ENCODE measurements at regions not wholly inside any gene's neighbourhood (a gene's known extent, or its start where the extent isn't known, plus 50 kb on each side); places are given as distances from the start of the nearest gene placed in this dataset.

DNA sequence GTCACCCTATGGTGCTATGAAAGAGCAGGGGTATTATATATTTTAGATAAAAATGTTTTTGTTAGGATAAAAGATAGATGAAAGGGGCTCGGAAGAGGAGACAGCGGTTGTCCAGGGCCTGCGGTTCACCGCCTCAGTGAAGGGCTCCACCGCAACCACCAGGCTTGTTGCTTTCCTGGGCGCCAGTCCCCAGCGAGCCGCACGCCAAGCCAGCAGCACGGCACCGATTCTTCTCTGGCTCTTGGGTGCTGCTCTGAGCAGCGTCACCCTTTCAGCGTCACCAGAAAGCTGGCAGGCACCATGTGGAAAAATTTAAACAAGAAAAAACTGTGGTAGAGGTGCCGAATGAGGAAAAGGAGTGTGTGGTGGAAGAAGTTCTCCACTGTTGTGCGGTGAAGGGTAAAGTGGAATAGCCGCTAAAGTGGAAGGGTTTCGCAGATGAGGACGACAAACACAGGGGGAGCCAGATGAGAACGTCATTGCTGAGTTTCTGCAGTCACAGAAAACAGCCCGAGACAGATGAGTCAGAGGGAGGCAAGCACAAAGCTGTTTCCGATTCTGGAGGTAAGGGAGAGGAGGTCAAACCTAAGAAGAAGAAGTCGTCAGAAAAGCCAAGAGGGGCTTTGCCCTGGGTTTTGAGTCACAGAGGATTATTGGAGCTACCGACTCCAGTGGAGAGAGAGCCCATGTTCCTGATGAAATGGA is 569.2 kb downstream of the ZBBX start:
- Histone ChIP-seq H3F3A (ENCODE audit: control insufficient read depth, insufficient read depth) (no peaks in the 10 kb centered on the region), H3K9me3 (ENCODE audit: control insufficient read depth, insufficient read depth, low read length) (no peaks in the 10 kb centered on the region), H3K27ac (ENCODE audit: low read depth, low read length) (no peak overlapping the region), H3K4me1 (ENCODE audit: control insufficient read depth, low read length) (no peaks in the 10 kb centered on the region), H3K4me3 (ENCODE audit: low read length) (no peak overlapping the region), H3K27me3 (ENCODE audit: control insufficient read depth, low read length) (no peaks in the 10 kb centered on the region), H3K36me3 (ENCODE audit: control insufficient read depth, low read length) (no peaks in the 10 kb centered on the region), H3K4me2 (ENCODE audit: low read length) (no peak overlapping the region), H3K79me2 (ENCODE audit: control insufficient read depth, low read length) (no peaks in the 10 kb centered on the region), H3K9me2 (replicated peaks; ENCODE audit: control insufficient read depth, low read length) (no peaks in the 10 kb centered on the region), H4K20me1 (ENCODE audit: control insufficient read depth, insufficient read depth, low read depth, low read length) (no peaks in the 10 kb centered on the region)
- TF ChIP-seq, protein P1, sequence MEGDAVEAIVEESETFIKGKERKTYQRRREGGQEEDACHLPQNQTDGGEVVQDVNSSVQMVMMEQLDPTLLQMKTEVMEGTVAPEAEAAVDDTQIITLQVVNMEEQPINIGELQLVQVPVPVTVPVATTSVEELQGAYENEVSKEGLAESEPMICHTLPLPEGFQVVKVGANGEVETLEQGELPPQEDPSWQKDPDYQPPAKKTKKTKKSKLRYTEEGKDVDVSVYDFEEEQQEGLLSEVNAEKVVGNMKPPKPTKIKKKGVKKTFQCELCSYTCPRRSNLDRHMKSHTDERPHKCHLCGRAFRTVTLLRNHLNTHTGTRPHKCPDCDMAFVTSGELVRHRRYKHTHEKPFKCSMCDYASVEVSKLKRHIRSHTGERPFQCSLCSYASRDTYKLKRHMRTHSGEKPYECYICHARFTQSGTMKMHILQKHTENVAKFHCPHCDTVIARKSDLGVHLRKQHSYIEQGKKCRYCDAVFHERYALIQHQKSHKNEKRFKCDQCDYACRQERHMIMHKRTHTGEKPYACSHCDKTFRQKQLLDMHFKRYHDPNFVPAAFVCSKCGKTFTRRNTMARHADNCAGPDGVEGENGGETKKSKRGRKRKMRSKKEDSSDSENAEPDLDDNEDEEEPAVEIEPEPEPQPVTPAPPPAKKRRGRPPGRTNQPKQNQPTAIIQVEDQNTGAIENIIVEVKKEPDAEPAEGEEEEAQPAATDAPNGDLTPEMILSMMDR (IDR thresholded peaks at IDR 0.05; ENCODE audit: low read depth, low read length, poor library complexity, severe bottlenecking), result no peak
- TF ChIP-seq EZH2phosphoT487 (IDR thresholded peaks at IDR 0.05; ENCODE audit: borderline replicate concordance, low read length), result no peak

DNA sequence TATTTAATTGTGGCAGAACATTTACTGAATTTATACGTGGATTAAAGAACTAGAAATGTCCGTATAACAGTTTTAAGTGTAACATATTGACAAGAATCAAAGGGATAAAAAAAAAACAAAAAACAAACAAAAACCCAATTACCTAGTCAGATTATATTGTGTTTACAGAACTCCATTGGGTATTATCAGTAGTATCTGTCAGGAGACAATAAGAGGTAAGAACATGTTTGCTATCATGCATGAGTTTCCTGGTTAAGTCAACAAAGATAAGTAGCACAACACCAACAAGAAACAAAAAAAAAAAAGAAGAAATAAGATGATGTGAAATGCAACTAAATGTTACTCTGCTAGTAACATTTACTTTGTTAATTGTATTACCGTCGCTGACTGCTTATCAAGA is 570.6 kb downstream of the ZBBX start:
- no peaks in the 10 kb centered on the region for H3F3A ChIP-seq (ENCODE audit: control insufficient read depth, insufficient read depth)
- no peaks in the 10 kb centered on the region for H3K9me2 ChIP-seq (replicated peaks; ENCODE audit: control insufficient read depth, low read length)
- no peaks in the 10 kb centered on the region for H3K9me3 ChIP-seq (ENCODE audit: control insufficient read depth, insufficient read depth, low read length)
- no peaks in the 10 kb centered on the region for H3K27me3 ChIP-seq (ENCODE audit: control insufficient read depth, low read length)
- no peak overlapping the region for H3K4me3 ChIP-seq (ENCODE audit: low read length)
- no peaks in the 10 kb centered on the region for H4K20me1 ChIP-seq (ENCODE audit: control insufficient read depth, insufficient read depth, low read depth, low read length)
- H3K79me2 ChIP-seq (ENCODE audit: control insufficient read depth, low read length), result no peaks in the 10 kb centered on the region
- H3K4me1 ChIP-seq (ENCODE audit: control insufficient read depth, low read length), result no peaks in the 10 kb centered on the region
- no peaks in the 10 kb centered on the region for H3K36me3 ChIP-seq (ENCODE audit: control insufficient read depth, low read length)
- H3K4me2 ChIP-seq (ENCODE audit: low read length), result no peak overlapping the region
- H3K27ac ChIP-seq (ENCODE audit: low read depth, low read length), result no peak overlapping the region
- no peak for TF ChIP-seq EZH2phosphoT487 (IDR thresholded peaks at IDR 0.05; ENCODE audit: borderline replicate concordance, low read length)
- TF ChIP-seq, protein P1 (IDR thresholded peaks at IDR 0.05; ENCODE audit: low read depth, low read length, poor library complexity, severe bottlenecking), result no peak

DNA sequence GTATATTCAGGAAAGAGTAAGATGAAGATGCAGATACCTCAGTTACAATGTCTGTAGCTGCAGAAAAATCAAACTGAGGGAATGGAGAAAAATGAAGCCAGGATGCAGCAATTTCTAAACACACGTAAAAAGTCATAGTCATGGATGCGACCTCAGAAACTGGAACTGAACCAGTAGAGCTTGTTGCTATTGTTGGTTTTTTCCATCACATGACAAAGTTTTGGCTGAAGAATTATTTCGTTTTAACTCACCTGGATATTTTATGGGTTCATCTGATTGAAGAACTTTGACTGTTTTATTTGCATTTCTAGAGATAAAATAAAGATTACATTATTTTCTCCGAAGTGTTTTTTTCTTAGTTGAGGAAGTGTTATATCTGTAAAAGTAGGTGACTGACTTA is 591.2 kb downstream of the ZBBX start:
- H3K4me2 ChIP-seq (ENCODE audit: low read length), result no peak overlapping the region
- TF ChIP-seq, protein P1 (IDR thresholded peaks at IDR 0.05; ENCODE audit: low read depth, low read length, poor library complexity, severe bottlenecking), result no peak
- no peak for TF ChIP-seq EZH2phosphoT487 (IDR thresholded peaks at IDR 0.05; ENCODE audit: borderline replicate concordance, low read length)
- no peaks in the 10 kb centered on the region for H3K27me3 ChIP-seq (ENCODE audit: control insufficient read depth, low read length)
- no peaks in the 10 kb centered on the region for H3K36me3 ChIP-seq (ENCODE audit: control insufficient read depth, low read length)
- H3K27ac ChIP-seq (ENCODE audit: low read depth, low read length), result no peak overlapping the region
- H4K20me1 ChIP-seq (ENCODE audit: control insufficient read depth, insufficient read depth, low read depth, low read length), result no peaks in the 10 kb centered on the region
- no peak overlapping the region for H3K4me3 ChIP-seq (ENCODE audit: low read length)
- no peaks in the 10 kb centered on the region for H3K9me3 ChIP-seq (ENCODE audit: control insufficient read depth, insufficient read depth, low read length)
- H3K4me1 ChIP-seq (ENCODE audit: control insufficient read depth, low read length), result no peaks in the 10 kb centered on the region
- H3K79me2 ChIP-seq (ENCODE audit: control insufficient read depth, low read length), result no peaks in the 10 kb centered on the region
- no peaks in the 10 kb centered on the region for H3K9me2 ChIP-seq (replicated peaks; ENCODE audit: control insufficient read depth, low read length)
- H3F3A ChIP-seq (ENCODE audit: control insufficient read depth, insufficient read depth), result no peaks in the 10 kb centered on the region
